Naive thymus-derived CD4-positive, alpha-beta T cell (primary cell): ENCODE measurements at regions not wholly inside any gene's neighbourhood (a gene's known extent, or its start where the extent isn't known, plus 50 kb on each side); places are given as distances from the start of the nearest gene placed in this dataset.
A peak's percentile ranks its signal among the peaks of the same experiment; 100 is the strongest.

Experiments used
- ATAC-seq: fragments of 150-1000 bp; cut with Tn5 transposase; 2 replicates; pipeline ENCODE4 v1.10.0; 2021; ENCODE audit warnings: mild to moderate bottlenecking, moderate library complexity
- CTCF ChIA-PET: fragments of 350-600 bp; sonication (Branson Sonifier 250); formaldehyde crosslinking; loops from one replicate; lab custom pipeline; 2021; ENCODE audit warnings: antibody characterized with exemption; lab: Charles Lee
- POLR2A ChIA-PET: fragments of 350-600 bp; sonication (Branson Sonifier 250); formaldehyde crosslinking; loops from one replicate; lab custom pipeline; 2021; ENCODE audit warnings: antibody characterized with exemption, inconsistent platforms; lab: Charles Lee
- DNase-seq, 9 donors: peaks; one replicate each; pipeline versions ENCODE4 v3.0.0 to v3.0.0-alpha.2; 2020 to 2022; ENCODE audit warnings: mixed read lengths in 1 of 9
- H3K27ac ChIP-seq: one replicate; pipeline ENCODE4 v1.7.0; 2013; ENCODE audit warnings: mild to moderate bottlenecking, low read depth, low read length, moderate library complexity
- H3K27me3 ChIP-seq, 2 donors: one replicate each; pipeline ENCODE4 v1.7.0; 2013; ENCODE audit warnings: low read length in 2 of 2, mild to moderate bottlenecking in 2 of 2, moderate library complexity in 2 of 2; ENCODE audit not compliant: control insufficient read depth in 2 of 2, insufficient read depth in 2 of 2
- H3K36me3 ChIP-seq, 3 experiments: 1 replicate in 2 of 3; 2 replicates in 1 of 3; pipeline ENCODE4 v1.7.0; 2013; ENCODE audit warnings: low read length in 3 of 3, mild to moderate bottlenecking in 3 of 3, moderate library complexity in 1 of 3; ENCODE audit not compliant: insufficient read depth in 3 of 3, control insufficient read depth in 2 of 3
- H3K4me1 ChIP-seq, 2 donors: one replicate each; pipeline ENCODE4 v1.7.0; 2013; ENCODE audit warnings: low read length in 2 of 2, mild to moderate bottlenecking in 2 of 2, moderate library complexity in 1 of 2; ENCODE audit not compliant: control insufficient read depth in 2 of 2, insufficient read depth in 2 of 2
- H3K4me3 ChIP-seq: 2 replicates; pipeline ENCODE4 v1.7.0; 2013; ENCODE audit warnings: mild to moderate bottlenecking, low read length
- H3K9me3 ChIP-seq, 3 experiments: 1 replicate in 2 of 3; 2 replicates in 1 of 3; pipeline ENCODE4 v1.7.0; 2013; ENCODE audit warnings: low read length in 3 of 3; ENCODE audit not compliant: control insufficient read depth in 2 of 3
- H3K27ac Mint-ChIP-seq, 9 donors: one replicate each; pipeline ENCODE4 v1.8.0; 2020 to 2022; ENCODE audit warnings: mixed read lengths in 9 of 9, mild to moderate bottlenecking in 8 of 9, moderate library complexity in 5 of 9, inconsistent platforms in 2 of 9
- H3K27me3 Mint-ChIP-seq, 5 donors: one replicate each; pipeline ENCODE4 v1.8.0; 2021 to 2022; ENCODE audit warnings: mixed read lengths in 5 of 5, mild to moderate bottlenecking in 1 of 5
- H3K36me3 Mint-ChIP-seq, 5 donors: one replicate each; pipeline ENCODE4 v1.8.0; 2020 to 2022; ENCODE audit warnings: mixed read lengths in 5 of 5, mild to moderate bottlenecking in 3 of 5, inconsistent platforms in 1 of 5
- H3K4me1 Mint-ChIP-seq, 7 donors: one replicate each; pipeline ENCODE4 v1.8.0; 2020 to 2022; ENCODE audit warnings: mixed read lengths in 7 of 7, mild to moderate bottlenecking in 3 of 7, inconsistent platforms in 1 of 7
- H3K4me3 Mint-ChIP-seq, 10 donors: one replicate each; pipeline ENCODE4 v1.8.0; 2020 to 2022; ENCODE audit warnings: mild to moderate bottlenecking in 10 of 10, mixed read lengths in 10 of 10, moderate library complexity in 6 of 10, inconsistent platforms in 2 of 10
- H3K9me3 Mint-ChIP-seq, 11 donors: one replicate each; pipeline ENCODE4 v1.8.0; 2020 to 2022; ENCODE audit warnings: mixed read lengths in 11 of 11, mild to moderate bottlenecking in 4 of 11, inconsistent platforms in 1 of 11, moderate library complexity in 1 of 11
- intact Hi-C, 2 donors: fragments of 100-400 bp; cut with micrococcal nuclease; formaldehyde crosslinking; loops; one replicate each; pipeline ENCODE4 v1.15.1; 2023

GRCh38 chr6:26299286-26300042, 65.5 kb upstream of the BTN3A2 start:
- H3K9me3 Mint-ChIP-seq: peaks cover 0 to 7% (median 0%) of the 10 kb centered on the region in 11 donors
- peaks cover 0 to 3% (median 0%) of the 10 kb centered on the region in 5 donors for H3K36me3 Mint-ChIP-seq
- Histone ChIP-seq H3K27ac (no peak overlapping the region), H3K36me3 (no peaks in the 10 kb centered on the region), H3K4me3 (no peak overlapping the region), H3K27me3 (no peaks in the 10 kb centered on the region), H3K4me1 (peaks cover 0 to 8% of the 10 kb centered on the region in 2 donors), H3K9me3 (no peaks in the 10 kb centered on the region)
- intact Hi-C loops: no loop called here
- H3K4me3 Mint-ChIP-seq: no peak overlapping the region
- ATAC-seq (no peak), DNase-seq (no peak)
- H3K27me3 Mint-ChIP-seq: peaks cover 0 to 9% (median 0%) of the 10 kb centered on the region in 5 donors
- H3K4me1 Mint-ChIP-seq: peaks cover 4 to 31% (median 15%) of the 10 kb centered on the region in 7 donors
- CTCF ChIA-PET: no interaction called here
- no peak overlapping the region for H3K27ac Mint-ChIP-seq
- POLR2A ChIA-PET: no interaction called here

DNA sequence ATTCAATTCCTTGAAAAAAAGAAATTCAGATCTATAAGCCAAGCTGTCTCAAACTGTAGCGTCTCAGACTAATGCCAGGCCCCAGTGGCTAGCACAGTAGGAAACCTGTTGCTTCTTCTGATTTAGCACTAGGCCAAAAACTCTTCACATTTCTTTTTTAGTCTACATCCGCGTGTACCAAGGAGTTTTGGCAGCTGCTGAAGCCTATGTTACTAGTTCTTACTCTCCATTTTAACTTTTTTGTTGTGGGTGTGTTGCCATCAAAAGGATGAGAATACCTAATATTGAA, 65.0 kb upstream of the BTN3A2 start:
- H3K27me3 ChIP-seq: no peaks in the 10 kb centered on the region
- peaks cover 0 to 10% of the 10 kb centered on the region in 2 donors for H3K4me1 ChIP-seq
- peaks cover 0 to 3% (median 0%) of the 10 kb centered on the region in 5 donors for H3K36me3 Mint-ChIP-seq
- DNase-seq (no peak), ATAC-seq (no peak)
- POLR2A ChIA-PET: interaction anchor here (0.9 kb wide), 1 partner anchor 15 kb away, joined by 3 read pairs; a partner anchor contains a TSS
- no peak overlapping the region for H3K27ac Mint-ChIP-seq
- peaks cover 0 to 9% (median 0%) of the 10 kb centered on the region in 5 donors for H3K27me3 Mint-ChIP-seq
- no peak overlapping the region for H3K4me3 Mint-ChIP-seq
- intact Hi-C loops: no loop called here
- H3K36me3 ChIP-seq: no peaks in the 10 kb centered on the region
- H3K4me3 ChIP-seq: no peak overlapping the region
- peaks cover 7 to 36% (median 19%) of the 10 kb centered on the region in 7 donors for H3K4me1 Mint-ChIP-seq
- peaks cover 0 to 7% (median 0%) of the 10 kb centered on the region in 11 donors for H3K9me3 Mint-ChIP-seq
- CTCF ChIA-PET: no interaction called here
- no peak overlapping the region for H3K27ac ChIP-seq
- no peaks in the 10 kb centered on the region for H3K9me3 ChIP-seq

- peaks cover 0 to 7% (median 0%) of the 10 kb centered on the region in 11 donors for H3K9me3 Mint-ChIP-seq
- Histone ChIP-seq H3K36me3 (no peaks in the 10 kb centered on the region), H3K9me3 (no peaks in the 10 kb centered on the region), H3K27me3 (no peaks in the 10 kb centered on the region), H3K27ac (no peak overlapping the region), H3K4me1 (peaks cover 0 to 10% of the 10 kb centered on the region in 2 donors), H3K4me3 (no peak overlapping the region)
- ChIA-PET POLR2A (interaction anchor here (0.9 kb wide), 1 partner anchor 16 kb away, joined by 3 read pairs; a partner anchor contains a TSS), CTCF (no interaction called here)
- peaks cover 0 to 9% (median 0%) of the 10 kb centered on the region in 5 donors for H3K27me3 Mint-ChIP-seq
- no peak overlapping the region for H3K27ac Mint-ChIP-seq
- ATAC-seq (no peak), DNase-seq (no peak)
- no peak overlapping the region for H3K4me3 Mint-ChIP-seq
- peaks cover 7 to 35% (median 19%) of the 10 kb centered on the region in 7 donors for H3K4me1 Mint-ChIP-seq
- intact Hi-C loops: no loop called here
- H3K36me3 Mint-ChIP-seq: peaks cover 0 to 3% (median 0%) of the 10 kb centered on the region in 5 donors
Observed at GRCh38 chr6:26300359-26300758, 64.6 kb upstream of the BTN3A2 start.

GRCh38 chr6:26300828-26301227, 64.2 kb upstream of the BTN3A2 start:
- no peak overlapping the region for H3K4me3 ChIP-seq
- POLR2A ChIA-PET: interaction anchor here (0.9 kb wide), 1 partner anchor 16 kb away, joined by 3 read pairs; a partner anchor contains a TSS
- no peak overlapping the region for H3K27ac Mint-ChIP-seq
- no peaks in the 10 kb centered on the region for H3K27me3 ChIP-seq
- intact Hi-C loops: no loop called here
- ATAC-seq (no peak), DNase-seq (no peak)
- no peak overlapping the region for H3K4me3 Mint-ChIP-seq
- no peak overlapping the region for H3K27ac ChIP-seq
- CTCF ChIA-PET: no interaction called here
- no peaks in the 10 kb centered on the region for H3K36me3 ChIP-seq
- H3K4me1 Mint-ChIP-seq: peaks cover 8 to 35% (median 19%) of the 10 kb centered on the region in 7 donors
- peaks cover 0 to 10% of the 10 kb centered on the region in 2 donors for H3K4me1 ChIP-seq
- H3K9me3 Mint-ChIP-seq: peaks cover 0 to 10% (median 0%) of the 10 kb centered on the region in 11 donors
- peaks cover 0 to 9% (median 0%) of the 10 kb centered on the region in 5 donors for H3K27me3 Mint-ChIP-seq
- H3K36me3 Mint-ChIP-seq: peaks cover 0 to 1% (median 0%) of the 10 kb centered on the region in 5 donors
- H3K9me3 ChIP-seq: no peaks in the 10 kb centered on the region

GRCh38 chr6:26301638-26302037, 63.4 kb upstream of the BTN3A2 start:
- Mint-ChIP-seq H3K27me3 (peaks cover 0 to 9% (median 0%) of the 10 kb centered on the region in 5 donors), H3K27ac (peak overlapping the region in 2 of 9 donors; percentile 5 to 15), H3K4me1 (peaks cover 8 to 34% (median 20%) of the 10 kb centered on the region in 7 donors), H3K36me3 (peaks cover 0 to 1% (median 0%) of the 10 kb centered on the region in 5 donors), H3K4me3 (peak overlapping the region in 1 of 10 donors; percentile 33), H3K9me3 (peaks cover 0 to 10% (median 0%) of the 10 kb centered on the region in 11 donors)
- ATAC-seq (no peak), DNase-seq (no peak)
- ChIA-PET POLR2A (no interaction called here), CTCF (no interaction called here)
- H3K4me1 ChIP-seq: peaks cover 0 to 10% of the 10 kb centered on the region in 2 donors
- intact Hi-C loops: no loop called here
- H3K27me3 ChIP-seq: no peaks in the 10 kb centered on the region
- no peak overlapping the region for H3K4me3 ChIP-seq
- H3K27ac ChIP-seq: no peak overlapping the region
- no peaks in the 10 kb centered on the region for H3K9me3 ChIP-seq
- H3K36me3 ChIP-seq: no peaks in the 10 kb centered on the region

DNA sequence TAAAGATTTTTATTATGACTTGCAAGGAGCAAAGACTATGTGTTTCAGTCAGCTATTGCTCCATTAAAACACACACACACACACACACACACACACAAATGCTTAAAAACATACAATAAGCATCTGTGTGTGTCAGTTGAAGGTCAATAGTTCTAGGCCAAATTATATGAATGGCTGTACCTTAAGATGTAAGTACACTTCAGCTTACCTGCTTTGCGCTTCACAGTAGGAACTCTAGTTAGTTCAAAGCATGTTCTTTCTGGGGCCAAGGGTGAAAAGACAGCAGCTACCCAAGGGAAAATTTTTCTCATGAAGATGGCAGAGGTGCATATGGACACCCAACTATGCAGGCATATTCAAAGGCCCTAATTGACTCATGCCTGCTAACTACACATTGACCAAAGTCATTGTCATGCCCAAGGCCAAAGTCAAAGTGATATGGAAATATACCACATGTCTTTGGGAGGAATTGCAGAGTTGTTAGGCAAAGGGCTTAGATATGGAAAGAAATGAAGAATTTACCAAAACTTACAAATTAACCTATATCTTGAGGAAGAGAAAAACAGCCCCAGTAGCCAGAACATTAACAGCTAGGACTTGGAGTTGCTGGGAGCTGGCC, 61.9 kb upstream of the BTN3A2 start:
- Histone ChIP-seq H3K27me3 (no peaks in the 10 kb centered on the region), H3K36me3 (no peaks in the 10 kb centered on the region), H3K4me1 (peaks cover 0 to 10% of the 10 kb centered on the region in 2 donors), H3K4me3 (no peak overlapping the region), H3K9me3 (no peaks in the 10 kb centered on the region), H3K27ac (no peak overlapping the region)
- POLR2A ChIA-PET: interaction anchor here (0.5 to 2.4 kb wide), 14 partner anchors 8 to 292 kb away, joined by 3 to 9 read pairs (median 4); a partner anchor contains a TSS
- CTCF ChIA-PET: interaction anchor here (0.6 kb wide), 1 partner anchor 20 kb away, joined by 3 read pairs; no protein-coding TSS in a partner anchor
- Mint-ChIP-seq H3K4me1 (peaks cover 10 to 38% (median 24%) of the 10 kb centered on the region in 7 donors), H3K27me3 (no peaks in the 10 kb centered on the region), H3K4me3 (peak overlapping the region in 3 of 10 donors; percentile 9 to 33 (median 13)), H3K9me3 (peaks cover 0 to 10% (median 0%) of the 10 kb centered on the region in 11 donors), H3K36me3 (peaks cover 0 to 1% (median 0%) of the 10 kb centered on the region in 5 donors), H3K27ac (peak overlapping the region in 3 of 9 donors; percentile 85 to 92 (median 90))
- DNase-seq (no peak), ATAC-seq (no peak)
- intact Hi-C loops: no loop called here
